K562 (cell line): ENCODE measurements at regions not wholly inside any gene's neighbourhood (a gene's known extent, or its start where the extent isn't known, plus 50 kb on each side); places are given as distances from the start of the nearest gene placed in this dataset.
"Not testable (repeated sequence)": the region's sequence is repeated elsewhere in the genome, so short reads cannot be mapped to it uniquely, and the experiment has no call there.

ENCODE experiments used
- ATAC-seq: fragments of 200-7000 bp; cut with Tn5 transposase; 3 replicates; pipeline ENCODE4 v1.9.1; 2020; ENCODE audit warnings: moderate library complexity
- BruUV-seq: library from RNA; stranded (reverse); fragments of 400-500 nt; replicated peaks from 2 replicates; lab custom pipeline; 2021; lab: Mats Ljungman, UMichigan
- CTCF ChIA-PET: fragments of 300-600 bp; formaldehyde crosslinking; extraction: SDS; loops from one replicate; lab custom pipeline; 2021; ENCODE audit warnings: low intra/inter-chr PET ratio; lab: Yijun Ruan, JAX
- POLR2A ChIA-PET: fragments of 300-600, 350-650 bp; sonication (Branson Sonifier 250); formaldehyde crosslinking; extraction: SDS; loops from one replicate; lab custom pipeline; 2021; ENCODE audit warnings: antibody characterized with exemption, inconsistent platforms; lab: Yijun Ruan, JAX
- DNase-seq, 4 experiments: peaks; one replicate each; pipeline versions ENCODE4 v3.0.0 to v3.0.0-alpha.2; 2011 to 2018; ENCODE audit warnings: low spot score in 3 of 4, mixed read lengths in 3 of 4; ENCODE audit errors: extremely low read depth in 1 of 4
- FAIRE-seq: peaks from 2 replicates; lab custom pipeline; 2011; peaks lifted over from hg19 to GRCh38; lab: Jason Lieb, UNC
- H2AFZ ChIP-seq: 2 replicates; pipeline ENCODE4 v1.6.0; 2011; ENCODE audit warnings: low read depth, low read length, control low read depth, inconsistent platforms
- H3K27ac ChIP-seq: fragments of 200-600 bp; 3 replicates; pipeline ENCODE4 v1.8.0; 2011; ENCODE audit warnings: low read depth, mild to moderate bottlenecking, control low read depth, inconsistent platforms, low read length, moderate library complexity, mixed read lengths; ENCODE audit errors: extremely low read depth
- H3K27me3 ChIP-seq, 2 experiments: fragments of 300-600 bp in 1 of 2; 2 replicates in 1 of 2; 3 replicates in 1 of 2; pipeline versions ENCODE4 v1.6.0 to v1.8.0; 2011; ENCODE audit warnings: inconsistent platforms in 2 of 2, low read length in 2 of 2, mild to moderate bottlenecking in 1 of 2, mixed read lengths in 1 of 2, moderate library complexity in 1 of 2; ENCODE audit not compliant: control insufficient read depth in 2 of 2, insufficient read depth in 2 of 2
- H3K36me3 ChIP-seq: fragments of 300-600 bp; 3 replicates; pipeline ENCODE4 v1.8.0; 2011; ENCODE audit warnings: mild to moderate bottlenecking, low read length, inconsistent platforms; ENCODE audit not compliant: control insufficient read depth, insufficient read depth
- H3K4me1 ChIP-seq, 2 experiments: fragments of 200-600 bp in 1 of 2; replicated peaks in 1 of 2; 2 replicates in 1 of 2; 3 replicates in 1 of 2; pipeline versions ENCODE4 v1.5.1 to v1.8.0; 2011; ENCODE audit warnings: inconsistent platforms in 2 of 2, low read length in 2 of 2, mild to moderate bottlenecking in 1 of 2, mixed read lengths in 1 of 2, moderate library complexity in 1 of 2; ENCODE audit not compliant: control insufficient read depth in 2 of 2, insufficient read depth in 2 of 2
- H3K4me2 ChIP-seq: 2 replicates; pipeline ENCODE4 v1.6.1; 2011; ENCODE audit warnings: low read length, control low read depth, inconsistent platforms, mixed read lengths; ENCODE audit not compliant: insufficient read depth
- H3K4me3 ChIP-seq: fragments of 200-600 bp; sonication (generic), shearing (Covaris generic); 2 replicates; pipeline ENCODE4 v1.5.1; 2016; ENCODE audit warnings: control low read depth, inconsistent platforms
- H3K79me2 ChIP-seq: fragments of 200-600 bp; 3 replicates; pipeline ENCODE4 v1.8.0; 2011; ENCODE audit warnings: low read length, inconsistent platforms; ENCODE audit not compliant: control insufficient read depth, insufficient read depth
- H3K9ac ChIP-seq, 2 experiments: 2 replicates each; pipeline versions ENCODE4 v1.6.0 to v1.6.1; 2011; ENCODE audit warnings: low read depth in 2 of 2, low read length in 2 of 2, control low read depth in 1 of 2, inconsistent platforms in 1 of 2, mild to moderate bottlenecking in 1 of 2, mixed read lengths in 1 of 2; ENCODE audit not compliant: insufficient read depth in 1 of 2
- H3K9me1 ChIP-seq: one replicate; pipeline ENCODE4 v1.6.0; 2011; ENCODE audit warnings: inconsistent platforms, mild to moderate bottlenecking, low read length, moderate library complexity; ENCODE audit not compliant: control insufficient read depth, insufficient read depth
- H3K9me3 ChIP-seq: replicated peaks from 2 replicates; pipeline ENCODE4 v1.5.1; 2011; ENCODE audit warnings: low read depth, low read length, inconsistent platforms; ENCODE audit not compliant: control insufficient read depth, insufficient read depth
- H4K20me1 ChIP-seq: replicated peaks from 2 replicates; pipeline ENCODE4 v1.6.1; 2011; ENCODE audit warnings: low read length, inconsistent platforms, mixed read lengths; ENCODE audit not compliant: control insufficient read depth, insufficient read depth
- whole genome bisulfite sequencing: fragments of 100-300 bp; shearing (Covaris generic); methylation state at CpG from one replicate; pipeline ENCODE4 v1.1.6; 2016; ENCODE audit warnings: low coverage, mixed read lengths; ENCODE audit not compliant: insufficient coverage; ENCODE audit errors: missing lambda C conversion rate; 5-methylcytosine and 5-hydroxymethylcytosine counted together
- in situ Hi-C: fragments of 300-500 bp; cut with MboI; formaldehyde crosslinking; loops from 4 replicates; pipeline ENCODE4 v1.15.0; 2018; ENCODE audit warnings: inconsistent platforms, mixed read lengths
- intact Hi-C: fragments of 100-400 bp; cut with micrococcal nuclease; formaldehyde crosslinking; loops from 2 replicates; pipeline ENCODE4 v1.14.2; 2022

- CTCF ChIA-PET, H4K20me1 ChIP-seq, H3K27me3 ChIP-seq, H3K36me3 ChIP-seq, H3K4me2 ChIP-seq, intact Hi-C loops, DNase-seq, H3K9me1 ChIP-seq, H3K9ac ChIP-seq, in situ Hi-C loops, H3K79me2 ChIP-seq, H2AFZ ChIP-seq, BruUV-seq, H3K4me1 ChIP-seq, H3K4me3 ChIP-seq, ATAC-seq, H3K9me3 ChIP-seq, H3K27ac ChIP-seq, FAIRE-seq, POLR2A ChIA-PET: not testable (repeated sequence)
- no CpG with 5 or more reads among the region's 5 CpGs for WGBS
These were observed 64.4 kb downstream of the KLRB1 start for GRCh38 chr12:9543341-9543740.

GRCh38 chr12:9542827-9543226 is 64.9 kb downstream of the KLRB1 start:
- no CpG with 5 or more reads among the region's 3 CpGs for WGBS
- BruUV-seq, H3K4me1 ChIP-seq, POLR2A ChIA-PET, H3K79me2 ChIP-seq, H2AFZ ChIP-seq, H3K9ac ChIP-seq, in situ Hi-C loops, H3K36me3 ChIP-seq, H3K27ac ChIP-seq, H3K4me2 ChIP-seq, H4K20me1 ChIP-seq, ATAC-seq, H3K27me3 ChIP-seq, intact Hi-C loops, H3K4me3 ChIP-seq, H3K9me3 ChIP-seq, CTCF ChIA-PET, FAIRE-seq, DNase-seq, H3K9me1 ChIP-seq: not testable (repeated sequence)

- WGBS, result no CpG with 5 or more reads among the region's 1 CpG
- not testable (repeated sequence) for BruUV-seq
These were observed 91.8 kb downstream of the KLRB1 start for GRCh38 chr12:9515925-9516324.

GRCh38 chr12:9512695-9513094 is 95.0 kb downstream of the KLRB1 start:
- H3K9ac ChIP-seq, CTCF ChIA-PET, H3K9me1 ChIP-seq, H3K27ac ChIP-seq, BruUV-seq, DNase-seq, H3K4me1 ChIP-seq, H3K79me2 ChIP-seq, in situ Hi-C loops, intact Hi-C loops, FAIRE-seq, H3K4me2 ChIP-seq, POLR2A ChIA-PET, H3K4me3 ChIP-seq, H3K36me3 ChIP-seq, H4K20me1 ChIP-seq, H3K9me3 ChIP-seq, ATAC-seq, H2AFZ ChIP-seq, H3K27me3 ChIP-seq: not testable (repeated sequence)
- no CpG with 5 or more reads among the region's 5 CpGs for WGBS

More at GRCh38 chr12:9515925-9516324, 91.8 kb downstream of the KLRB1 start:
- in situ Hi-C loops, CTCF ChIA-PET, H3K4me3 ChIP-seq, H3K36me3 ChIP-seq, FAIRE-seq, intact Hi-C loops, DNase-seq, H3K27ac ChIP-seq, H2AFZ ChIP-seq, H3K9ac ChIP-seq, H3K79me2 ChIP-seq, H3K9me3 ChIP-seq, H3K4me2 ChIP-seq, H3K4me1 ChIP-seq, POLR2A ChIA-PET, H3K9me1 ChIP-seq, H3K27me3 ChIP-seq, H4K20me1 ChIP-seq, ATAC-seq: not testable (repeated sequence)
